ENCODE measurements at regions not wholly inside any gene's neighbourhood (a gene's known extent, or its start where the extent isn't known, plus 50 kb on each side); places are given as distances from the start of the nearest gene placed in this dataset.

DNA sequence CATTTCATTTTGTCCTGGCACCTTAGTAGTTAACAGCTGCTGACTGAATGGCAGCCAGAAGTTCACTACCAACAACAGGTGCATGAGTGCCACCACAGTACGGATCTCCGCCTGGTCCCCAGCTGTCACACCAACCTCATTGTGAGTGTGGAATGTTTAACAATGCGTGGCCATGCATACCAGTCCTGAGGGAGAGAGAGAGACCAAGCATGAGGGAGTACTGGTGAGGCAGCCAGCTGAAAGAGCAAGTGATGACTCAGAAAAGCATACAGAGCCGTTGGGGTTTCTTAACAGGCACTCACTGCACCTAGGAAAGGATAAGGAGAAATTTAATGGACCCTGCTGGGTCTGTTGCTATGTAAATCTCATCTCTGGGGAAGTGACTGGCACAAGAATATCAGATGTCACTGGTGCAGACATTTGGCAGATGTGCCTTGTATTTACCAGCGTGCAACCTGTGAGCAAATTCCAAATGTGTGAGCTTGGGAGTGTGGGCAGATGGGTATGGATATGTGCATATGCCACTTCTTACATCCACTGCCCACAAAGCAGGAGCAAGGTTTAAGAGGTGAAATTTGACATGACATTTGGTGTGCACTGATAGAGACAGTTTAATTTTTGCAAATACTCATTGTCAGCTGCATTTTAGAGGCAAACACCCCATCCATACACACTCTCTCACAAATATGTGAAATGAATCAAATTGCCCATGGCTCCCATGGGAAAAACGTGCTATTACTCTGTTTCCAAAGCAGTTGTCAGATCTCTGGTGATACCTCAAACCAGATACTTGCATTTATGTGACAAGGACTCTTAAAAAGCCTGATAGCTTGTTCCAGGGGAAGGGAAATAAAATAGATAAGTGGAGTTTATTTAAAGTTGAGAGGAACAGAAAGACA lies 245.2 kb upstream of the ARPP21 start:
- no peak for TF ChIP-seq POLR2A (IDR thresholded peaks at IDR 0.05)
- TF ChIP-seq, protein P1, sequence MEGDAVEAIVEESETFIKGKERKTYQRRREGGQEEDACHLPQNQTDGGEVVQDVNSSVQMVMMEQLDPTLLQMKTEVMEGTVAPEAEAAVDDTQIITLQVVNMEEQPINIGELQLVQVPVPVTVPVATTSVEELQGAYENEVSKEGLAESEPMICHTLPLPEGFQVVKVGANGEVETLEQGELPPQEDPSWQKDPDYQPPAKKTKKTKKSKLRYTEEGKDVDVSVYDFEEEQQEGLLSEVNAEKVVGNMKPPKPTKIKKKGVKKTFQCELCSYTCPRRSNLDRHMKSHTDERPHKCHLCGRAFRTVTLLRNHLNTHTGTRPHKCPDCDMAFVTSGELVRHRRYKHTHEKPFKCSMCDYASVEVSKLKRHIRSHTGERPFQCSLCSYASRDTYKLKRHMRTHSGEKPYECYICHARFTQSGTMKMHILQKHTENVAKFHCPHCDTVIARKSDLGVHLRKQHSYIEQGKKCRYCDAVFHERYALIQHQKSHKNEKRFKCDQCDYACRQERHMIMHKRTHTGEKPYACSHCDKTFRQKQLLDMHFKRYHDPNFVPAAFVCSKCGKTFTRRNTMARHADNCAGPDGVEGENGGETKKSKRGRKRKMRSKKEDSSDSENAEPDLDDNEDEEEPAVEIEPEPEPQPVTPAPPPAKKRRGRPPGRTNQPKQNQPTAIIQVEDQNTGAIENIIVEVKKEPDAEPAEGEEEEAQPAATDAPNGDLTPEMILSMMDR (IDR thresholded peaks at IDR 0.05), result no peak
